WTC11 (cell line): ENCODE measurements at regions not wholly inside any gene's neighbourhood (a gene's known extent, or its start where the extent isn't known, plus 50 kb on each side); places are given as distances from the start of the nearest gene placed in this dataset.

ENCODE experiments used
- ATAC-seq: fragments of 200-7000 bp; cut with Tn5 transposase; 2 replicates; pipeline ENCODE4 v1.10.0; 2021; ENCODE audit warnings: mild to moderate bottlenecking, moderate library complexity
- CTCF ChIA-PET: fragments of 300-600 bp; sonication (Branson Sonifier 250); formaldehyde crosslinking; loops from one replicate; lab custom pipeline; 2021; ENCODE audit warnings: antibody characterized with exemption; lab: Charles Lee
- POLR2A ChIA-PET: fragments of 350-600 bp; sonication (Branson Sonifier 250); formaldehyde crosslinking; loops from one replicate; lab custom pipeline; 2021; ENCODE audit warnings: antibody characterized with exemption; lab: Charles Lee
- DNase-seq: peaks from one replicate; pipeline ENCODE4 v3.0.0; 2021; ENCODE audit warnings: low spot score
- H3K27ac Mint-ChIP-seq: 2 replicates; pipeline ENCODE4 v1.8.0; 2021; ENCODE audit warnings: mixed read lengths
- H3K27me3 Mint-ChIP-seq: 2 replicates; pipeline ENCODE4 v1.8.0; 2021; ENCODE audit warnings: low read depth, mild to moderate bottlenecking, moderate library complexity, mixed read lengths
- H3K36me3 Mint-ChIP-seq: 2 replicates; pipeline ENCODE4 v1.8.0; 2021; ENCODE audit warnings: mixed read lengths
- H3K4me1 Mint-ChIP-seq: 2 replicates; pipeline ENCODE4 v1.8.0; 2022; ENCODE audit warnings: mixed read lengths
- H3K4me3 Mint-ChIP-seq: 2 replicates; pipeline ENCODE4 v1.8.0; 2021; ENCODE audit warnings: mild to moderate bottlenecking, moderate library complexity, mixed read lengths
- H3K9me3 Mint-ChIP-seq: 2 replicates; pipeline ENCODE4 v1.8.0; 2021; ENCODE audit warnings: mixed read lengths
- CBFB ChIP-seq: sonication (generic); formaldehyde crosslinking; IDR thresholded peaks from 2 replicates; pipeline ENCODE4 v1.8.1; 2022; ENCODE audit warnings: mild to moderate bottlenecking, low read depth, missing genetic modification reagents
- ELF4 ChIP-seq: sonication (generic); formaldehyde crosslinking; IDR thresholded peaks from 2 replicates; pipeline ENCODE4 v1.8.1; 2022; ENCODE audit warnings: low read depth, mild to moderate bottlenecking, moderate library complexity, missing genetic modification reagents
- ESRRA ChIP-seq: sonication (generic); formaldehyde crosslinking; IDR thresholded peaks from 2 replicates; pipeline ENCODE4 v1.8.1; 2022; ENCODE audit warnings: mild to moderate bottlenecking, missing genetic modification reagents, borderline replicate concordance
- GABPB1 ChIP-seq: sonication (generic); formaldehyde crosslinking; IDR thresholded peaks from 2 replicates; pipeline ENCODE4 v1.8.1; 2023; ENCODE audit warnings: mild to moderate bottlenecking, missing genetic modification reagents
- NR3C1 ChIP-seq: sonication (generic); formaldehyde crosslinking; conservative IDR thresholded peaks from 2 replicates; pipeline ENCODE4 v1.8.1; 2023; ENCODE audit warnings: low read depth, mild to moderate bottlenecking, missing genetic modification reagents
- OVOL2 ChIP-seq: fragments of 250-450 bp; sonication (Bioruptor Pico); IDR thresholded peaks from 2 replicates; pipeline ENCODE4 v1.9.0; 2021; ENCODE audit warnings: mild to moderate bottlenecking, borderline replicate concordance
- PRRX2 ChIP-seq: fragments of 250-450 bp; sonication (Bioruptor Pico); IDR thresholded peaks from 2 replicates; pipeline ENCODE4 v1.8.0; 2021; ENCODE audit warnings: mild to moderate bottlenecking
- RELA ChIP-seq: sonication (generic); formaldehyde crosslinking; IDR thresholded peaks from 2 replicates; pipeline ENCODE4 v1.8.1; 2022; ENCODE audit warnings: missing genetic modification reagents, mild to moderate bottlenecking, borderline replicate concordance
- TCF7 ChIP-seq: sonication (generic); formaldehyde crosslinking; IDR thresholded peaks from 2 replicates; pipeline ENCODE4 v1.8.0; 2022; ENCODE audit warnings: mild to moderate bottlenecking, low read depth, missing genetic modification reagents, moderate library complexity
- TP53 ChIP-seq: sonication (generic); formaldehyde crosslinking; IDR thresholded peaks from 2 replicates; pipeline ENCODE4 v1.8.1; 2023; ENCODE audit warnings: mild to moderate bottlenecking, missing genetic modification reagents
- ZNF138 ChIP-seq: sonication (generic); formaldehyde crosslinking; conservative IDR thresholded peaks from 2 replicates; pipeline ENCODE4 v1.8.1; 2022; ENCODE audit warnings: mild to moderate bottlenecking, moderate library complexity, missing genetic modification reagents
- ZNF232 ChIP-seq: sonication (generic); formaldehyde crosslinking; IDR thresholded peaks from 2 replicates; pipeline ENCODE4 v1.8.0; 2022; ENCODE audit warnings: mild to moderate bottlenecking, missing genetic modification reagents
- ZNF263 ChIP-seq: sonication (generic); formaldehyde crosslinking; IDR thresholded peaks from 2 replicates; pipeline ENCODE4 v1.8.1; 2022; ENCODE audit warnings: low read depth, mild to moderate bottlenecking, moderate library complexity, missing genetic modification reagents
- TF ChIP-seq, protein P1 (sequence below): sonication (generic); formaldehyde crosslinking; IDR thresholded peaks from 2 replicates; pipeline ENCODE4 v1.8.1; 2022; ENCODE audit warnings: mild to moderate bottlenecking, missing genetic modification reagents, moderate library complexity, borderline replicate concordance
- TF ChIP-seq, protein P2 (sequence below): sonication (generic); formaldehyde crosslinking; IDR thresholded peaks from 2 replicates; pipeline ENCODE4 v1.8.1; 2023; ENCODE audit warnings: mild to moderate bottlenecking, missing genetic modification reagents, moderate library complexity
- TF ChIP-seq, protein P3 (sequence below): fragments of 250-450 bp; sonication (Bioruptor Pico); IDR thresholded peaks from 2 replicates; pipeline ENCODE4 v1.9.0; 2021; ENCODE audit warnings: mild to moderate bottlenecking
- TF ChIP-seq, protein P4 (sequence below): fragments of 250-450 bp; sonication (Bioruptor Pico); IDR thresholded peaks from 2 replicates; pipeline ENCODE4 v1.8.0; 2021; ENCODE audit warnings: mild to moderate bottlenecking
- TF ChIP-seq, protein P5 (sequence below): sonication (generic); formaldehyde crosslinking; IDR thresholded peaks from 2 replicates; pipeline ENCODE4 v1.8.1; 2022; ENCODE audit warnings: missing genetic modification reagents, borderline replicate concordance
- TF ChIP-seq, protein P6 (sequence below): sonication (generic); formaldehyde crosslinking; IDR thresholded peaks from 2 replicates; pipeline ENCODE4 v1.8.0; 2022; ENCODE audit warnings: missing genetic modification reagents
- TF ChIP-seq, protein P7 (sequence below): fragments of 250-450 bp; sonication (Bioruptor Pico); IDR thresholded peaks from 2 replicates; pipeline ENCODE4 v1.9.0; 2021; ENCODE audit warnings: mild to moderate bottlenecking

DNA sequence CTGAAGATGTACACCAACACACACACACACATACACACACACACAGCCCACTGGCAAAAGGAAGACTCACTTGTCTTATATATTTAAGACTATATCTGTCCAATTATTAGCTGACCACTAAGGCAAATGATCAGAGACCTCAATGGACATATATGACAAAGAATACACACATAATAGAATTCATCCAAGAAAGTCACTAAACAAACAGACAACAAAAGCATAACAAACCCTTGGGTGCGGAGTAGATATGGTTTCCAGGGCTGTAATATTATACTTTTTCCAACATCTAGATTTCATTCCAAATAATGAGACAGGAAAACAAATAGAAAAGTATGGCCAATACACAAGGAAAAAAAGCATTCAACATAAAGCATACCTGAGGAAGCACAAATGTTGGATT is 72.3 kb upstream of the PRICKLE2 start (continued):
- TF ChIP-seq GABPB1 (CRISPR knock-in tag) (no peak), ZNF263 (CRISPR knock-in tag) (no peak), NR3C1 (no peak), ESRRA (CRISPR knock-in tag) (no peak), CBFB (no peak)

DNA sequence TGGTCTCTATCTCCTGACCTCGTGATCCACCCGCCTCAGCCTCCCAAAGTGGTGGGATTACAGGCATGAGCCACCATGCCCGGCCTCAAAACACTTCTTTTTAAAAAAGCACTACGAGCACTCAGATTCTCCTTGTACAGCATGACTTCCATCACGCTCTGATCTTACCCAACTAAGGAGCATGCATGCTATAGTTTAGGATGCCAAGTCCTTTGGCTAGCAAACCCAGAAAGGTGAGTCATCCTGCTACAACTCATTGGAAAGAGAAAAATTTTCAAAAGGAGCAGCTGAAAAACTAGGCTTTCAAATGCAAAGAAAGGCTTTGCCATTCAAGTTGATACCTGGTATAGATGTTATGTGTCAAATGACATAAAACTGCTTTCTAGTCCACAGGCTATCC is 70.3 kb upstream of the PRICKLE2 start:
- ChIA-PET POLR2A (no interaction called here), CTCF (no interaction called here)
- Mint-ChIP-seq H3K4me1 (no peaks in the 10 kb centered on the region), H3K36me3 (peaks cover 16% of the 10 kb centered on the region), H3K9me3 (peaks cover 31% of the 10 kb centered on the region), H3K27me3 (peaks cover 3% of the 10 kb centered on the region; the same call in 1 of the 2 replicates), H3K27ac (no peak overlapping the region), H3K4me3 (no peak overlapping the region)
- ATAC-seq (no peak), DNase-seq (no peak)
- TF ChIP-seq, protein P1, sequence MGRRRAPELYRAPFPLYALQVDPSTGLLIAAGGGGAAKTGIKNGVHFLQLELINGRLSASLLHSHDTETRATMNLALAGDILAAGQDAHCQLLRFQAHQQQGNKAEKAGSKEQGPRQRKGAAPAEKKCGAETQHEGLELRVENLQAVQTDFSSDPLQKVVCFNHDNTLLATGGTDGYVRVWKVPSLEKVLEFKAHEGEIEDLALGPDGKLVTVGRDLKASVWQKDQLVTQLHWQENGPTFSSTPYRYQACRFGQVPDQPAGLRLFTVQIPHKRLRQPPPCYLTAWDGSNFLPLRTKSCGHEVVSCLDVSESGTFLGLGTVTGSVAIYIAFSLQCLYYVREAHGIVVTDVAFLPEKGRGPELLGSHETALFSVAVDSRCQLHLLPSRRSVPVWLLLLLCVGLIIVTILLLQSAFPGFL (CRISPR knock-in tag) = no peak

DNA sequence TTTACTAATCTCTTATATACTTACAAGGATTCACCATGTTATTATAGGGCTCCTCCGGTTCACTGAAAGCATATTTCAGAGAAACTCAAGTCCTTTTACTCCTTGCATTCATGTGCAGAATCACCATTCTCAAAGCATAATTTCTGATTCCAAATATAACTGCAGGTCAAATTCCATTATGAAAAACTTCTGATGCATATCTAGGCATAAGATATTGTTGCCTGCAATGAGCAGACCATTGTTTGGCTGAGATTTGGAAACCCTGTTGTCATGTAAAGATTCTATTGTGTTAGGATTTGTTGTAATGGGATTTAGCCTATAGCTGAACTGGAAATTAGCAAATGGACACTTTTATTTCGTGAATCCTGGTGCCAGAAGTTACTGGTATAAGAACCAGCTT is 69.5 kb upstream of the PRICKLE2 start:
- DNase-seq (no peak), ATAC-seq (no peak)
- H3K36me3 Mint-ChIP-seq = peaks cover 16% of the 10 kb centered on the region
- TF ChIP-seq OVOL2 (no peak), ELF4 (CRISPR knock-in tag) (no peak), NR3C1 (no peak), PRRX2 (CRISPR knock-in tag) (no peak), TCF7 (no peak), ZNF138 (no peak), ZNF232 (CRISPR knock-in tag) (no peak), TP53 (CRISPR knock-in tag) (no peak), RELA (CRISPR knock-in tag) (no peak)
- TF ChIP-seq, protein P2, sequence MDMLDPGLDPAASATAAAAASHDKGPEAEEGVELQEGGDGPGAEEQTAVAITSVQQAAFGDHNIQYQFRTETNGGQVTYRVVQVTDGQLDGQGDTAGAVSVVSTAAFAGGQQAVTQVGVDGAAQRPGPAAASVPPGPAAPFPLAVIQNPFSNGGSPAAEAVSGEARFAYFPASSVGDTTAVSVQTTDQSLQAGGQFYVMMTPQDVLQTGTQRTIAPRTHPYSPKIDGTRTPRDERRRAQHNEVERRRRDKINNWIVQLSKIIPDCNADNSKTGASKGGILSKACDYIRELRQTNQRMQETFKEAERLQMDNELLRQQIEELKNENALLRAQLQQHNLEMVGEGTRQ (CRISPR knock-in tag) = no peak
- TF ChIP-seq, protein P3, sequence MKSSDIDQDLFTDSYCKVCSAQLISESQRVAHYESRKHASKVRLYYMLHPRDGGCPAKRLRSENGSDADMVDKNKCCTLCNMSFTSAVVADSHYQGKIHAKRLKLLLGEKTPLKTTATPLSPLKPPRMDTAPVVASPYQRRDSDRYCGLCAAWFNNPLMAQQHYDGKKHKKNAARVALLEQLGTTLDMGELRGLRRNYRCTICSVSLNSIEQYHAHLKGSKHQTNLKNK (CRISPR knock-in tag) = no peak
- TF ChIP-seq, protein P4, sequence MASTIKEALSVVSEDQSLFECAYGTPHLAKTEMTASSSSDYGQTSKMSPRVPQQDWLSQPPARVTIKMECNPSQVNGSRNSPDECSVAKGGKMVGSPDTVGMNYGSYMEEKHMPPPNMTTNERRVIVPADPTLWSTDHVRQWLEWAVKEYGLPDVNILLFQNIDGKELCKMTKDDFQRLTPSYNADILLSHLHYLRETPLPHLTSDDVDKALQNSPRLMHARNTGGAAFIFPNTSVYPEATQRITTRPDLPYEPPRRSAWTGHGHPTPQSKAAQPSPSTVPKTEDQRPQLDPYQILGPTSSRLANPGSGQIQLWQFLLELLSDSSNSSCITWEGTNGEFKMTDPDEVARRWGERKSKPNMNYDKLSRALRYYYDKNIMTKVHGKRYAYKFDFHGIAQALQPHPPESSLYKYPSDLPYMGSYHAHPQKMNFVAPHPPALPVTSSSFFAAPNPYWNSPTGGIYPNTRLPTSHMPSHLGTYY (CRISPR knock-in tag) = no peak
- TF ChIP-seq, protein P5, sequence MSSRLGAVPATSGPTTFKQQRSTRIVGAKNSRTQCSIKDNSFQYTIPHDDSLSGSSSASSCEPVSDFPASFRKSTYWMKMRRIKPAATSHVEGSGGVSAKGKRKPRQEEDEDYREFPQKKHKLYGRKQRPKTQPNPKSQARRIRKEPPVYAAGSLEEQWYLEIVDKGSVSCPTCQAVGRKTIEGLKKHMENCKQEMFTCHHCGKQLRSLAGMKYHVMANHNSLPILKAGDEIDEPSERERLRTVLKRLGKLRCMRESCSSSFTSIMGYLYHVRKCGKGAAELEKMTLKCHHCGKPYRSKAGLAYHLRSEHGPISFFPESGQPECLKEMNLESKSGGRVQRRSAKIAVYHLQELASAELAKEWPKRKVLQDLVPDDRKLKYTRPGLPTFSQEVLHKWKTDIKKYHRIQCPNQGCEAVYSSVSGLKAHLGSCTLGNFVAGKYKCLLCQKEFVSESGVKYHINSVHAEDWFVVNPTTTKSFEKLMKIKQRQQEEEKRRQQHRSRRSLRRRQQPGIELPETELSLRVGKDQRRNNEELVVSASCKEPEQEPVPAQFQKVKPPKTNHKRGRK (CRISPR knock-in tag) = no peak
- TF ChIP-seq, protein P1 (CRISPR knock-in tag) = no peak
- TF ChIP-seq, protein P6, sequence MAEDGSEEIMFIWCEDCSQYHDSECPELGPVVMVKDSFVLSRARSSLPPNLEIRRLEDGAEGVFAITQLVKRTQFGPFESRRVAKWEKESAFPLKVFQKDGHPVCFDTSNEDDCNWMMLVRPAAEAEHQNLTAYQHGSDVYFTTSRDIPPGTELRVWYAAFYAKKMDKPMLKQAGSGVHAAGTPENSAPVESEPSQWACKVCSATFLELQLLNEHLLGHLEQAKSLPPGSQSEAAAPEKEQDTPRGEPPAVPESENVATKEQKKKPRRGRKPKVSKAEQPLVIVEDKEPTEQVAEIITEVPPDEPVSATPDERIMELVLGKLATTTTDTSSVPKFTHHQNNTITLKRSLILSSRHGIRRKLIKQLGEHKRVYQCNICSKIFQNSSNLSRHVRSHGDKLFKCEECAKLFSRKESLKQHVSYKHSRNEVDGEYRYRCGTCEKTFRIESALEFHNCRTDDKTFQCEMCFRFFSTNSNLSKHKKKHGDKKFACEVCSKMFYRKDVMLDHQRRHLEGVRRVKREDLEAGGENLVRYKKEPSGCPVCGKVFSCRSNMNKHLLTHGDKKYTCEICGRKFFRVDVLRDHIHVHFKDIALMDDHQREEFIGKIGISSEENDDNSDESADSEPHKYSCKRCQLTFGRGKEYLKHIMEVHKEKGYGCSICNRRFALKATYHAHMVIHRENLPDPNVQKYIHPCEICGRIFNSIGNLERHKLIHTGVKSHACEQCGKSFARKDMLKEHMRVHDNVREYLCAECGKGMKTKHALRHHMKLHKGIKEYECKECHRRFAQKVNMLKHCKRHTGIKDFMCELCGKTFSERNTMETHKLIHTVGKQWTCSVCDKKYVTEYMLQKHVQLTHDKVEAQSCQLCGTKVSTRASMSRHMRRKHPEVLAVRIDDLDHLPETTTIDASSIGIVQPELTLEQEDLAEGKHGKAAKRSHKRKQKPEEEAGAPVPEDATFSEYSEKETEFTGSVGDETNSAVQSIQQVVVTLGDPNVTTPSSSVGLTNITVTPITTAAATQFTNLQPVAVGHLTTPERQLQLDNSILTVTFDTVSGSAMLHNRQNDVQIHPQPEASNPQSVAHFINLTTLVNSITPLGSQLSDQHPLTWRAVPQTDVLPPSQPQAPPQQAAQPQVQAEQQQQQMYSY = no peak
- TF ChIP-seq, protein P7, sequence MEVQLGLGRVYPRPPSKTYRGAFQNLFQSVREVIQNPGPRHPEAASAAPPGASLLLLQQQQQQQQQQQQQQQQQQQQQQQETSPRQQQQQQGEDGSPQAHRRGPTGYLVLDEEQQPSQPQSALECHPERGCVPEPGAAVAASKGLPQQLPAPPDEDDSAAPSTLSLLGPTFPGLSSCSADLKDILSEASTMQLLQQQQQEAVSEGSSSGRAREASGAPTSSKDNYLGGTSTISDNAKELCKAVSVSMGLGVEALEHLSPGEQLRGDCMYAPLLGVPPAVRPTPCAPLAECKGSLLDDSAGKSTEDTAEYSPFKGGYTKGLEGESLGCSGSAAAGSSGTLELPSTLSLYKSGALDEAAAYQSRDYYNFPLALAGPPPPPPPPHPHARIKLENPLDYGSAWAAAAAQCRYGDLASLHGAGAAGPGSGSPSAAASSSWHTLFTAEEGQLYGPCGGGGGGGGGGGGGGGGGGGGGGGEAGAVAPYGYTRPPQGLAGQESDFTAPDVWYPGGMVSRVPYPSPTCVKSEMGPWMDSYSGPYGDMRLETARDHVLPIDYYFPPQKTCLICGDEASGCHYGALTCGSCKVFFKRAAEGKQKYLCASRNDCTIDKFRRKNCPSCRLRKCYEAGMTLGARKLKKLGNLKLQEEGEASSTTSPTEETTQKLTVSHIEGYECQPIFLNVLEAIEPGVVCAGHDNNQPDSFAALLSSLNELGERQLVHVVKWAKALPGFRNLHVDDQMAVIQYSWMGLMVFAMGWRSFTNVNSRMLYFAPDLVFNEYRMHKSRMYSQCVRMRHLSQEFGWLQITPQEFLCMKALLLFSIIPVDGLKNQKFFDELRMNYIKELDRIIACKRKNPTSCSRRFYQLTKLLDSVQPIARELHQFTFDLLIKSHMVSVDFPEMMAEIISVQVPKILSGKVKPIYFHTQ (CRISPR knock-in tag) = no peak
- no peaks in the 10 kb centered on the region for H3K4me1 Mint-ChIP-seq
- no peak overlapping the region for H3K4me3 Mint-ChIP-seq
- ChIA-PET POLR2A (no interaction called here), CTCF (no interaction called here)
- H3K9me3 Mint-ChIP-seq = peaks cover 31% of the 10 kb centered on the region
- peaks cover 3% of the 10 kb centered on the region; the same call in 1 of the 2 replicates for H3K27me3 Mint-ChIP-seq
- H3K27ac Mint-ChIP-seq = no peak overlapping the region
